Peyer's patch (tissue), 4 donors: ENCODE measurements at regions not wholly inside any gene's neighbourhood (a gene's known extent, or its start where the extent isn't known, plus 50 kb on each side); places are given as distances from the start of the nearest gene placed in this dataset.

ENCODE experiments used
- DNase-seq, 3 donors: peaks; one replicate each; pipeline ENCODE4 v3.0.0-alpha.2; 2017 to 2019
- H3K27ac ChIP-seq, 4 donors: fragments of 200-600 bp; sonication (generic); one replicate each; pipeline ENCODE4 v1.5.1; 2016 to 2019
- H3K27me3 ChIP-seq, 2 donors: fragments of 200-600 bp; sonication (generic); one replicate each; pipeline ENCODE4 v1.5.1; 2019
- H3K36me3 ChIP-seq, 3 donors: fragments of 200-600 bp; sonication (generic); one replicate each; pipeline ENCODE4 v1.5.1; 2016 to 2019
- H3K4me1 ChIP-seq, 4 donors: fragments of 200-600 bp; sonication (generic); one replicate each; pipeline ENCODE4 v1.5.1; 2016 to 2019
- H3K4me3 ChIP-seq, 4 donors: fragments of 200-600 bp; sonication (generic); 1 replicate in 3 of 4; 2 replicates in 1 of 4; pipeline ENCODE4 v1.5.1; 2016 to 2019; ENCODE audit warnings: mild to moderate bottlenecking in 1 of 4
- H3K9me3 ChIP-seq, 4 donors: fragments of 200-600 bp; sonication (generic); one replicate each; pipeline ENCODE4 v1.5.1; 2016 to 2019; ENCODE audit warnings: mild to moderate bottlenecking in 1 of 4
- CTCF ChIP-seq, 6 experiments: fragments of 450-650 bp in 4 of 6; fragments of 200-600 bp in 2 of 6; sonication (generic) in 1 of 6; IDR thresholded peaks; one replicate each; pipeline ENCODE4 v1.5.1; 2017 to 2019; ENCODE audit warnings: antibody characterized with exemption in 6 of 6, mild to moderate bottlenecking in 3 of 6, moderate library complexity in 1 of 6
- POLR2A ChIP-seq, 2 donors: fragments of 450-650 bp; IDR thresholded peaks; one replicate each; pipeline ENCODE4 v1.5.1; 2017; ENCODE audit warnings: antibody characterized with exemption in 2 of 2, mild to moderate bottlenecking in 2 of 2, moderate library complexity in 2 of 2

- DNase-seq = no peak
- Histone ChIP-seq H3K4me3 (no peak overlapping the region), H3K9me3 (no peaks in the 10 kb centered on the region), H3K27ac (no peak overlapping the region), H3K36me3 (no peaks in the 10 kb centered on the region), H3K4me1 (no peaks in the 10 kb centered on the region), H3K27me3 (no peaks in the 10 kb centered on the region)
- TF ChIP-seq CTCF (IDR thresholded peaks at IDR 0.05) = no peak
- TF ChIP-seq POLR2A (IDR thresholded peaks at IDR 0.05) = no peak
Measured at GRCh38 chr1:94723894-94724293, 96.3 kb upstream of the SLC44A3 start.

- Histone ChIP-seq H3K36me3 (no peaks in the 10 kb centered on the region), H3K27ac (no peak overlapping the region), H3K9me3 (no peaks in the 10 kb centered on the region), H3K27me3 (no peaks in the 10 kb centered on the region), H3K4me3 (no peak overlapping the region), H3K4me1 (no peaks in the 10 kb centered on the region)
- no peak for DNase-seq
- TF ChIP-seq POLR2A (IDR thresholded peaks at IDR 0.05) (no peak), CTCF (IDR thresholded peaks at IDR 0.05) (no peak)
Measured at GRCh38 chr1:94723463-94723862, 96.7 kb upstream of the SLC44A3 start.

GRCh38 chr1:94722181-94722580, 98.0 kb upstream of the SLC44A3 start:
- H3K27me3 ChIP-seq = no peaks in the 10 kb centered on the region
- TF ChIP-seq CTCF (IDR thresholded peaks at IDR 0.05) (no peak), POLR2A (IDR thresholded peaks at IDR 0.05) (no peak)
- DNase-seq = no peak
- H3K9me3 ChIP-seq = no peaks in the 10 kb centered on the region
- no peaks in the 10 kb centered on the region for H3K36me3 ChIP-seq
- H3K4me1 ChIP-seq = no peaks in the 10 kb centered on the region
- no peak overlapping the region for H3K27ac ChIP-seq
- H3K4me3 ChIP-seq = no peak overlapping the region

GRCh38 chr1:94721240-94721639, 98.9 kb upstream of the SLC44A3 start:
- Histone ChIP-seq H3K27me3 (no peaks in the 10 kb centered on the region), H3K4me1 (no peaks in the 10 kb centered on the region), H3K36me3 (no peaks in the 10 kb centered on the region), H3K27ac (no peak overlapping the region), H3K9me3 (no peaks in the 10 kb centered on the region), H3K4me3 (no peak overlapping the region)
- no peak for TF ChIP-seq POLR2A (IDR thresholded peaks at IDR 0.05)
- TF ChIP-seq CTCF (IDR thresholded peaks at IDR 0.05) = no peak
- DNase-seq = no peak

GRCh38 chr1:94719926-94720793, 100.0 kb upstream of the SLC44A3 start:
- H3K9me3 ChIP-seq = no peaks in the 10 kb centered on the region
- H3K36me3 ChIP-seq = no peaks in the 10 kb centered on the region
- no peak for DNase-seq
- no peaks in the 10 kb centered on the region for H3K4me1 ChIP-seq
- no peak for TF ChIP-seq CTCF (IDR thresholded peaks at IDR 0.05)
- no peak for TF ChIP-seq POLR2A (IDR thresholded peaks at IDR 0.05)
- no peaks in the 10 kb centered on the region for H3K27me3 ChIP-seq
- no peak overlapping the region for H3K27ac ChIP-seq
- H3K4me3 ChIP-seq = no peak overlapping the region
